H1 (cell line): ENCODE measurements at regions not wholly inside any gene's neighbourhood (a gene's known extent, or its start where the extent isn't known, plus 50 kb on each side); places are given as distances from the start of the nearest gene placed in this dataset.

ENCODE experiments used
- BACH1 ChIP-seq: IDR thresholded peaks from 2 replicates; pipeline ENCODE4 v1.6.1; 2012; ENCODE audit warnings: low read length, improper control_type of control experiment
- CHD7 ChIP-seq: fragments of 300-600 bp; sonication (generic); IDR thresholded peaks from 2 replicates; pipeline ENCODE4 v1.7.1; 2012; ENCODE audit warnings: low read length, moderate library complexity, mild to moderate bottlenecking, inconsistent platforms; ENCODE audit not compliant: insufficient replicate concordance
- RNF2 ChIP-seq: fragments of 200-900, 300-1000 bp; sonication (generic); IDR thresholded peaks from 2 replicates; pipeline ENCODE4 v1.7.1; 2016; ENCODE audit warnings: borderline replicate concordance, low read depth, mild to moderate bottlenecking, antibody characterized with exemption, low read length; ENCODE audit not compliant: poor library complexity, severe bottlenecking; ENCODE audit errors: missing control alignments
- SIRT6 ChIP-seq: IDR thresholded peaks from one replicate; pipeline ENCODE4 v1.7.1; 2012; ENCODE audit warnings: low read length, inconsistent platforms
- SUZ12 ChIP-seq: fragments of 200-600 bp; sonication (generic); IDR thresholded peaks from 2 replicates; pipeline ENCODE4 v1.6.1; 2012; ENCODE audit warnings: mild to moderate bottlenecking, inconsistent platforms, low read length, moderate library complexity, mixed read lengths
- TAF1 ChIP-seq: IDR thresholded peaks from 2 replicates; pipeline ENCODE4 v1.6.1; 2011; ENCODE audit warnings: mild to moderate bottlenecking, low read depth, low read length
- USF2 ChIP-seq: IDR thresholded peaks from 2 replicates; pipeline ENCODE4 v1.6.1; 2011; ENCODE audit warnings: low read length, improper control_type of control experiment

GRCh38 chrX:131704136-131704695 lies 160.3 kb downstream of the OR13H1 start (continued):
- no peak for TF ChIP-seq CHD7
- no peak for TF ChIP-seq SUZ12
- no peak for TF ChIP-seq RNF2
- TF ChIP-seq TAF1, result no peak
- no peak for TF ChIP-seq BACH1
- TF ChIP-seq USF2, result no peak
- no peak for TF ChIP-seq SIRT6
